Left kidney (tissue), 1 donor: ENCODE measurements at regions not wholly inside any gene's neighbourhood (a gene's known extent, or its start where the extent isn't known, plus 50 kb on each side); places are given as distances from the start of the nearest gene placed in this dataset.

Experiments
- DNase-seq: peaks from one replicate; pipeline ENCODE4 v3.0.0-alpha.2; 2013

- DNase-seq, result no peak
These were observed 818.1 kb downstream of the SLC4A3 start for GRCh38 chr2:220445429-220446105.

GRCh38 chr2:220446106-220446712, 818.8 kb downstream of the SLC4A3 start:
- DNase-seq, result no peak

GRCh38 chr2:220450846-220451245, 823.4 kb downstream of the SLC4A3 start:
- DNase-seq, result no peak

GRCh38 chr2:220451438-220451837, 824.0 kb downstream of the SLC4A3 start:
- no peak for DNase-seq

GRCh38 chr2:220452561-220452960, 825.1 kb downstream of the SLC4A3 start:
- DNase-seq, result no peak

GRCh38 chr2:220455351-220455990, 828.0 kb downstream of the SLC4A3 start:
- no peak for DNase-seq

GRCh38 chr2:220458051-220458450, 830.6 kb downstream of the SLC4A3 start:
- DNase-seq, result no peak

GRCh38 chr2:220460257-220460985, 833.0 kb downstream of the SLC4A3 start:
- no peak for DNase-seq

GRCh38 chr2:220463876-220464275, 836.4 kb downstream of the SLC4A3 start:
- DNase-seq, result no peak

GRCh38 chr2:220465700-220466099, 838.3 kb downstream of the SLC4A3 start:
- no peak for DNase-seq

GRCh38 chr2:220466251-220466691, 838.8 kb downstream of the SLC4A3 start:
- DNase-seq, result no peak

- no peak for DNase-seq
These were observed 841.8 kb downstream of the SLC4A3 start for GRCh38 chr2:220469201-220469600.

- DNase-seq, result no peak
These were observed 846.2 kb downstream of the SLC4A3 start for GRCh38 chr2:220473611-220474010.

- DNase-seq, result no peak
These were observed 849.4 kb downstream of the SLC4A3 start for GRCh38 chr2:220476877-220477276.

- DNase-seq, result no peak
These were observed 851.1 kb downstream of the SLC4A3 start for GRCh38 chr2:220478305-220479058.

GRCh38 chr2:220482716-220483115, 855.3 kb downstream of the SLC4A3 start:
- DNase-seq, result no peak

GRCh38 chr2:220489121-220489520, 861.7 kb downstream of the SLC4A3 start:
- no peak for DNase-seq

GRCh38 chr2:220491670-220492069, 864.2 kb downstream of the SLC4A3 start:
- DNase-seq, result peak; percentile 14

- DNase-seq, result no peak
These were observed 866.6 kb downstream of the SLC4A3 start for GRCh38 chr2:220493871-220494525.

GRCh38 chr2:220496513-220496912, 869.1 kb downstream of the SLC4A3 start:
- no peak for DNase-seq

GRCh38 chr2:220499225-220499624, 871.8 kb downstream of the SLC4A3 start:
- no peak for DNase-seq
